ENCODE measurements at regions not wholly inside any gene's neighbourhood (a gene's known extent, or its start where the extent isn't known, plus 50 kb on each side); places are given as distances from the start of the nearest gene placed in this dataset.

DNA sequence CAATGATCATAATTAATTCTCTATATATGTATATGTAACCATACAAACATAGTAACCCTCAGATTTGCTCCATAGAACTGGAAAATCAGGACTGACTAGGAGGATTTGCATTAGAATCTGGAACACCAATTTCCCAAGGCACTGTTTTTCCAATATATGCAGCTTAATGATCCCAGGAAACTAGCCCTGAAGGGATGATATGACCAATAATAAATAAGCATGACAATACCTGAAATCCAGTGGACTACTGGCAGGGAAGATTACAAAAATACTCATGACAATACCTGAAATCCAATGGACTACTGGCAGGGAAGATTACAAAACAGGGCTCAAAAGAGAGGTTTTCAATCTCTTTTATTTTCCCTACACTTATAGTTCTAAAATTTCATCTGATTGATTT is 98.4 kb downstream of the PCDH7 start:
- H3K36me3 ChIP-seq (ENCODE audit: control insufficient read depth, insufficient read depth, low read length) = no peaks in the 10 kb centered on the region
- H3K27me3 ChIP-seq (ENCODE audit: control insufficient read depth, insufficient read depth, low read length) = no peaks in the 10 kb centered on the region
- DNase-seq (ENCODE audit: low read depth, low spot score) = no peak
- H3K27ac ChIP-seq (ENCODE audit: low read length) = no peak overlapping the region
- no peak overlapping the region for H3K4me3 ChIP-seq (ENCODE audit: low read length)
- H3K4me1 ChIP-seq (ENCODE audit: control insufficient read depth, insufficient read depth, low read length) = no peaks in the 10 kb centered on the region
- H3K9me3 ChIP-seq (ENCODE audit: control insufficient read depth, insufficient read depth, low read length) = no peaks in the 10 kb centered on the region

DNA sequence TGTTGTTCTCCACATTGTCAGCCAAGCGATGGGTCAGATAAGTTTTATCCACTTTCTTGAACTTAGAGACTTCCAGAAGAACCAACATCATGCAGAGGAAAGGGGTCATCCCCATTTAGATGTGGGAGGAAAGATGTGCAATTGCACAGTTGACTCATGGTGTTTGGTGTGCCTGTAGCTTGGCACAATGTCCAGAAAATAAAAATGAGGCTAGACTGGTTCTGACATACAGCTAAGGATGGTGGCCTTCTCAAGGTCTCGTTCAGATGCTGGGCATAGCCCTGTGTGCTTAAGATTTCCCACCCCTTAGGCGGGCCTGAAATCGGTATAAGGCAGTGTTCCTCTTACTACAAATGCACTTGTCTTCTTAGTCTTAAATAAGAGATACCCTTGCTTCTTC is 101.1 kb downstream of the PCDH7 start:
- H3K36me3 ChIP-seq (ENCODE audit: control insufficient read depth, insufficient read depth, low read length) = no peaks in the 10 kb centered on the region
- no peaks in the 10 kb centered on the region for H3K4me1 ChIP-seq (ENCODE audit: control insufficient read depth, insufficient read depth, low read length)
- no peak for DNase-seq (ENCODE audit: low read depth, low spot score)
- H3K27ac ChIP-seq (ENCODE audit: low read length) = no peak overlapping the region
- no CpG with 5 or more reads among the region's 4 CpGs for whole genome bisulfite sequencing (ENCODE audit: insufficient coverage, insufficient read length)
- no peak overlapping the region for H3K4me3 ChIP-seq (ENCODE audit: low read length)
- H3K9me3 ChIP-seq (ENCODE audit: control insufficient read depth, insufficient read depth, low read length) = no peaks in the 10 kb centered on the region
- no peaks in the 10 kb centered on the region for H3K27me3 ChIP-seq (ENCODE audit: control insufficient read depth, insufficient read depth, low read length)

DNA sequence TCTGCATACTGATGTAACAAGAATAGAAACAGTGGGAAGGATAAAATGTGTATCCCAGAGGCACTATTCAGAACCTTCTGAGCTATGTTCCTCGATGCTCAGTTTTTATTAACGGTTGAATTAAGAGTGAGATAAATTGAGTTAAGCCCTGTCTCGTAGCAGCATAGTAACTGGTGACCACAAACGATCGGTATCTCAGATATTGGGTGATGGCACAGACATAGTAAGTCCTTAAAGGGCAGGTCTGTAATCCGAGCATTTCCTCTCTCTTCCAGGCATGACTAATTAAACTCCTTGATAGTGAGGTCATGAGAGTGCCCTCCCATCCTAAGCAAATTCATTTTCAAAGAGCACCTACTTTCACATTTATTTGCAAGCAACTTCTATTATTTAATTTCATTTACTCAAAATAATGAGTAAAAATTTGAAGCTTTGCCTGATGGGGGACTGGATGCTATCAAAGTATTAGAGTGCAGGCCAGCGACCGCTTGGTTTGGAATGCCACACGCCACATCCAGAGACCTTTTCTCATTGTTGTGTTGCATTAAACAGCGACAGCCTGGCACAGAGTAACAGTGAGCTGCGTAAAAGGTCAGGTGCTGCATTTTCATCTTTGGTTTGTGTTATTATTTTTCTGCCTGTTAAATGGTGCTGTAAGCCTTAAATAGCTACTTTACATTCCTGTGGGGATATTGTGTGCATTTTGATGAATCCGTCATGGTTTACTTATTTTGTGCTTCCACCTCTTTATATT is 101.9 kb downstream of the PCDH7 start:
- H3K4me3 ChIP-seq (ENCODE audit: low read length) = no peak overlapping the region
- no CpG with 5 or more reads among the region's 12 CpGs for WGBS (ENCODE audit: insufficient coverage, insufficient read length)
- H3K27me3 ChIP-seq (ENCODE audit: control insufficient read depth, insufficient read depth, low read length) = no peaks in the 10 kb centered on the region
- no peak for DNase-seq (ENCODE audit: low read depth, low spot score)
- H3K4me1 ChIP-seq (ENCODE audit: control insufficient read depth, insufficient read depth, low read length) = no peaks in the 10 kb centered on the region
- H3K9me3 ChIP-seq (ENCODE audit: control insufficient read depth, insufficient read depth, low read length) = no peaks in the 10 kb centered on the region
- no peak overlapping the region for H3K27ac ChIP-seq (ENCODE audit: low read length)
- H3K36me3 ChIP-seq (ENCODE audit: control insufficient read depth, insufficient read depth, low read length) = no peaks in the 10 kb centered on the region

DNA sequence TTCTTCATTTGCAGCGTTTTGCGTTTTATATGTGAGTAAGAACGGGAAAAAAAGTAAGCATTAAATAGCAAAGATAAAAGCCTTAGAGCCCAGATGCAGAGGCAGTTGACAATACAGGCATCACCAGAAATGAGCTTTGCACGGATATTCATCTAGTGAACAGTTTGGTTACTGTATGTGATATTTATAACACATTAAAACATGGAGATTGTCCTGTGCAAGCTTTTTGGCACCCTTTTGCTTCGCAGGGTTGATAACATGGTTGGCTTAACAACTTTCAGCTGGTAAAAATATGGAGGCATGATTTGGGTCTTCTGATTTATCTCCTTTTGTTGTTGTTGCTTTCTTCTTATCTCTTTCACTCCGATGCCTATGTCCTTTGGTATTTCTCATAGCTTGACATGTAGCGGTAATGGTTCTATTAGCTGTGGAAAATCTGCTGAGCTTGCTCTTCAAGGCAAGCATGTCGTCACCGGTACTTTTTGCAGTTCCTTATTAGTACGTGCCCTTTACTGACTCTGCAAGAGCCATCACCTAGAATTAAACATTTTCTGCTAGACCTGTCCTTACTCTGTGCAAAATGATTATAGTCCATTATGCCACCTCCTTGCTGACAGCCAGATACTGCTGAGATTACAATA is 102.9 kb downstream of the PCDH7 start:
- H3K27me3 ChIP-seq (ENCODE audit: control insufficient read depth, insufficient read depth, low read length) = no peaks in the 10 kb centered on the region
- H3K4me3 ChIP-seq (ENCODE audit: low read length) = no peak overlapping the region
- H3K36me3 ChIP-seq (ENCODE audit: control insufficient read depth, insufficient read depth, low read length) = no peaks in the 10 kb centered on the region
- WGBS (ENCODE audit: insufficient coverage, insufficient read length) = no CpG with 5 or more reads among the region's 10 CpGs
- DNase-seq (ENCODE audit: low read depth, low spot score) = no peak
- H3K9me3 ChIP-seq (ENCODE audit: control insufficient read depth, insufficient read depth, low read length) = no peaks in the 10 kb centered on the region
- H3K27ac ChIP-seq (ENCODE audit: low read length) = no peak overlapping the region
- no peaks in the 10 kb centered on the region for H3K4me1 ChIP-seq (ENCODE audit: control insufficient read depth, insufficient read depth, low read length)

DNA sequence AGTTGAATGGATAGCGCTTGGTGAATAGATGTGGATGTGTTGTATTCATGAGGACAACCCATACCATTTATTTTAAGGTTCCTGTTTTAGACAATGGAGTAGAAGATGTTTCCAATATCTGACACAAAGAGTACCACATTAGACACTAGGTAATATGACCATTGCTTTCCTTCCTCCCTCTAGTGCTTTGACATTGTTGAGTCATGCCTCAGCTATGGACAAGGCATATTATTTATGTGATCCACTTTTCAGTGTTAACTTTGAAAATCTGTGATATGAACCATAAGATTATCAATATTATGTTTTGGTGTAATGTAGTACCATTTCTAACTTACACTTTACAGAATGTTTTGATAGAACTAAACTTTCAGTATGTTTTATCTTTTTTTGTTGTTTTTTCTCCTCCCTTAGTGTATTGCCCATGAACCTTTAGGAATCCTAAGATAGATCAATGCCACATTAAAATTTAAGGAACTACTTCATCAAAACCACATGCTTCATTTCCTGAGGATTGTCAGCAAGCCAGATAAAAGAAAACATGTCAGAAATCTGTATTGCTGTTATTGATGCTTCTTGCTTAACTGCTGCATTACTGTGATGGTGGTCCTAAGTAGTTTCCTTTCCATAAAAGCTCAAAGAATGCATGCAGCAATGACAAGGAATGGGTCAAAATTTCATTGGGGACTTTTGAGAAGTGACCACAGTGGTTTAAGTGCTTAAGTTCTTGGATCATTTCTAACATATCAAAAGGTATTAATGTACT is 105.0 kb downstream of the PCDH7 start:
- Histone ChIP-seq H3K27me3 (ENCODE audit: control insufficient read depth, insufficient read depth, low read length) (no peaks in the 10 kb centered on the region), H3K9me3 (ENCODE audit: control insufficient read depth, insufficient read depth, low read length) (no peaks in the 10 kb centered on the region), H3K4me3 (ENCODE audit: low read length) (no peak overlapping the region), H3K27ac (ENCODE audit: low read length) (no peak overlapping the region), H3K4me1 (ENCODE audit: control insufficient read depth, insufficient read depth, low read length) (no peaks in the 10 kb centered on the region), H3K36me3 (ENCODE audit: control insufficient read depth, insufficient read depth, low read length) (no peaks in the 10 kb centered on the region)
- no peak for DNase-seq (ENCODE audit: low read depth, low spot score)
- no CpG with 5 or more reads among the region's 1 CpG for WGBS (ENCODE audit: insufficient coverage, insufficient read length)

DNA sequence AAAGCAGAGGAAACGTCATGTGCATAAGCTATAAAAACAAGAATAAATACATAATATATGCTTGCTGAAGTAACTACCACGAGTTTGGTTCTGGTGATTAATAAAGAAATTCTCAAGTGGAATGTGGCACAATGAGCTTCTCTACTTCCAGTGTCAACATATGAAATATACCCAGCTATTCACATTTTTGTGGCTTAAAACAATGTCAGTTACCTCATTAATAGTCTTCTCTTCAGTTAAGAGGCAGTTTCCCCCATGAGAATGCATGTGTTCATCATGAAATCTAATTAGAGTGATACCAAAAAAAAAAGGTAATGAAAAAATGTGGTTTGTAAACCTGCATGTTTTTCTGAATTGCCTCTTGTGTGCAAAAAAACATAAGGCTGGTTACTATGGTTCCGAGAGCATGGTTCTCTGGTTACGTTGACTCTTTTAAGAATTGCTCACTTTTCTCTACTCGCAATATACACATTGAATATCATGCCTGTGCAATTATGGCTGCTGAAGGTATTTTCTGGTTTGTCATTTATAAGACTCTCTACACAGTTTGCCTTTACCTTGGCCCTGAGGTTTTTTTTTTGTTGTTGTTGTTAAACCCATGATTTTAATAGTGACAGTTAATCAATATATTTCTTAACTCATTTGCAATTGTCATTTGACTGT is 108.2 kb downstream of the PCDH7 start:
- Histone ChIP-seq H3K36me3 (ENCODE audit: control insufficient read depth, insufficient read depth, low read length) (no peaks in the 10 kb centered on the region), H3K9me3 (ENCODE audit: control insufficient read depth, insufficient read depth, low read length) (no peaks in the 10 kb centered on the region), H3K27ac (ENCODE audit: low read length) (no peak overlapping the region), H3K27me3 (ENCODE audit: control insufficient read depth, insufficient read depth, low read length) (no peaks in the 10 kb centered on the region), H3K4me1 (ENCODE audit: control insufficient read depth, insufficient read depth, low read length) (no peaks in the 10 kb centered on the region), H3K4me3 (ENCODE audit: low read length) (no peak overlapping the region)
- no peak for DNase-seq (ENCODE audit: low read depth, low spot score)
- no CpG with 5 or more reads among the region's 5 CpGs for WGBS (ENCODE audit: insufficient coverage, insufficient read length)

DNA sequence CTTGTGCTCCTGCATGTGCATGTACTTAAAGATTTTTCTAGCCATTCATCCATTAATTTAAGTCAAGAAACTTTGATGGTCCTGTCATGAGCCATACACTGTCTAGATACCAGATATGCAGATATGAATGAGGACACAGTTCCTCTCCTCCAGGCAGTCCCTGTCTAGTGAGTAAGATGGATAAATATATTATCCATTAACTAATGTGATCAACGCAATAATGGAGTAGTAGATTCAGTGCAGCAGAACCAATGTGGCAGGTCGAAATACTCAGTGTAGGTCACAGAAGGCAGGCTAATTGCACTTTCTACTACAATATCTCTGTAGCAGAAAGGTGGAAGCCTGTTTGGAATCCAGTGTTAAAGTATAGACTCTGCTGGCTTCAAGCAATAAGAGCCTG is 112.5 kb downstream of the PCDH7 start:
- WGBS (ENCODE audit: insufficient coverage, insufficient read length) = no CpG with 5 or more reads among the region's 2 CpGs
- no peaks in the 10 kb centered on the region for H3K9me3 ChIP-seq (ENCODE audit: control insufficient read depth, insufficient read depth, low read length)
- no peaks in the 10 kb centered on the region for H3K27me3 ChIP-seq (ENCODE audit: control insufficient read depth, insufficient read depth, low read length)
- H3K27ac ChIP-seq (ENCODE audit: low read length) = no peak overlapping the region
- H3K36me3 ChIP-seq (ENCODE audit: control insufficient read depth, insufficient read depth, low read length) = no peaks in the 10 kb centered on the region
- no peak overlapping the region for H3K4me3 ChIP-seq (ENCODE audit: low read length)
- DNase-seq (ENCODE audit: low read depth, low spot score) = no peak
- peaks cover 4% of the 10 kb centered on the region; the same call in 1 of the 2 replicates for H3K4me1 ChIP-seq (ENCODE audit: control insufficient read depth, insufficient read depth, low read length)

DNA sequence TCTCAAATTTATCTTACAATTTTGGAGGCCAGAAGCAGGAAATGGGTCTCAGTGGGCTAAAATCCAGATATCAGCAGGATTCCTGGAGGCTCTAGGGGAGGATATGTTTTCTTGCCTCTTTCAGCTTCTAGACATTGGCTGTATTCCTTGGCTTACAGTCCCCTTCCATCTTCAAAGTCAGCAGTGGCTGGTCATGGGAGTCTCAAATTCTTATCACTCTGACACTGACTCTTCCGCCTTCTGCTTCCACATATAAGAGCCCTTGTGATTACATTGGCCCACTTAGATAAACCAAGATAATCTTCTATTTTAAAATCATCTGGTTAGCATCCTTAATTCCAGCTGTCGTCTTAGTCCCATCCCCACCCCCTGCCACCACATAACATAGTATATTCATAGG is 113.0 kb downstream of the PCDH7 start:
- Histone ChIP-seq H3K27ac (ENCODE audit: low read length) (no peak overlapping the region), H3K4me1 (ENCODE audit: control insufficient read depth, insufficient read depth, low read length) (peaks cover 4% of the 10 kb centered on the region; the same call in 1 of the 2 replicates), H3K36me3 (ENCODE audit: control insufficient read depth, insufficient read depth, low read length) (no peaks in the 10 kb centered on the region), H3K9me3 (ENCODE audit: control insufficient read depth, insufficient read depth, low read length) (no peaks in the 10 kb centered on the region), H3K27me3 (ENCODE audit: control insufficient read depth, insufficient read depth, low read length) (no peaks in the 10 kb centered on the region), H3K4me3 (ENCODE audit: low read length) (no peak overlapping the region)
- no CpG with 5 or more reads among the region's 2 CpGs for WGBS (ENCODE audit: insufficient coverage, insufficient read length)
- no peak for DNase-seq (ENCODE audit: low read depth, low spot score)

DNA sequence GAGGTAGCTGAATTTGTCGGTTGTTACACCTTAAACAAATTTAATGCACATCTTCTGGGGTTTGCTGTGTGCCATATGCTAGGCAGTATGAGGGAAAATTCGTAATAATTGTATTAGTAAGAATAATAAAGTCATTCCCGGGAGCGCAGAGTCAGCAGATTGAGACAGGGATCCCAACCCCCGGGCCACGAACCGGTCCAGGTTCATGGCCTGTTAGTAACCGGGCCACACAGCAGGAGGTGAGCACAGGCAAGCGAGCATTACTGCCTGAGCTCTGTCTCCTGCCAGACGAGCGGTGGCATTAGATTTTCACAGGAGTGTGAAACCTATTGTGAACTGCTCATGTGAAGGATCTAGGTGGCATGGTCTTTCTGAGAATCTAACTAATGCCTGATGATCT is 114.9 kb downstream of the PCDH7 start:
- H3K36me3 ChIP-seq (ENCODE audit: control insufficient read depth, insufficient read depth, low read length) = no peaks in the 10 kb centered on the region
- WGBS (ENCODE audit: insufficient coverage, insufficient read length) = no CpG with 5 or more reads among the region's 11 CpGs

DNA sequence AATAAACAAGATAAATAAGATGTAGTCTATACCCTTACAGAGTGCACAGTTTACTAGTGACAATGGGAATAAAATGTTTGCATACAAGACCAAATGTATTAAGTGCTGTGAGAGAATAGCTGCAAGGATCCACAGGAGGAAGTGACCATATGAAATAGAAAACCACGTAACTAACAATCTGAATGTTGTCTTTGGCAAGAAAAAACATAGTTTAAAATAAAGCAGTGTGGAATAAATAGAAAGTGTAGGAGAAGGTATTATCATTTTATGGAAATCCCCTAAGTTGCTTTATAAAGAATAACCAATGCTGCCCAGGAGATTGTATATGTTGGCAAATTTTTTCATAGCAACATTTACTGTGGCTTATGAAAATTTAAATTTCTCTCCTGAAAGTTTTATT is 116.1 kb downstream of the PCDH7 start:
- Histone ChIP-seq H3K27me3 (ENCODE audit: control insufficient read depth, insufficient read depth, low read length) (no peaks in the 10 kb centered on the region), H3K36me3 (ENCODE audit: control insufficient read depth, insufficient read depth, low read length) (no peaks in the 10 kb centered on the region), H3K4me1 (ENCODE audit: control insufficient read depth, insufficient read depth, low read length) (peaks cover 4% of the 10 kb centered on the region; the same call in 1 of the 2 replicates), H3K27ac (ENCODE audit: low read length) (no peak overlapping the region), H3K9me3 (ENCODE audit: control insufficient read depth, insufficient read depth, low read length) (no peaks in the 10 kb centered on the region), H3K4me3 (ENCODE audit: low read length) (no peak overlapping the region)
- WGBS (ENCODE audit: insufficient coverage, insufficient read length) = no CpG with 5 or more reads among the region's 1 CpG
- DNase-seq (ENCODE audit: low read depth, low spot score) = no peak

More for the DNA sequence above, 114.9 kb downstream of the PCDH7 start:
- DNase-seq (ENCODE audit: low read depth, low spot score) = no peak
- Histone ChIP-seq H3K27me3 (ENCODE audit: control insufficient read depth, insufficient read depth, low read length) (no peaks in the 10 kb centered on the region), H3K4me1 (ENCODE audit: control insufficient read depth, insufficient read depth, low read length) (peaks cover 4% of the 10 kb centered on the region; the same call in 1 of the 2 replicates), H3K27ac (ENCODE audit: low read length) (no peak overlapping the region), H3K9me3 (ENCODE audit: control insufficient read depth, insufficient read depth, low read length) (no peaks in the 10 kb centered on the region), H3K4me3 (ENCODE audit: low read length) (no peak overlapping the region)

Measured in iPS DF 6.9 (cell line).